Hepatocyte (in vitro differentiated cells): ENCODE measurements at regions not wholly inside any gene's neighbourhood (a gene's known extent, or its start where the extent isn't known, plus 50 kb on each side); places are given as distances from the start of the nearest gene placed in this dataset.
"Not testable (repeated sequence)": the region's sequence is repeated elsewhere in the genome, so short reads cannot be mapped to it uniquely, and the experiment has no call there.

ENCODE experiments used
- CTCF ChIP-seq: fragments of 200-600 bp; sonication (generic); IDR thresholded peaks from 2 replicates; pipeline ENCODE4 v1.5.1; 2016; ENCODE audit warnings: antibody characterized with exemption, mild to moderate bottlenecking; ENCODE audit not compliant: poor library complexity
- EZH2 ChIP-seq: fragments of 200-600 bp; sonication (generic); IDR thresholded peaks from 2 replicates; pipeline ENCODE4 v1.6.1; 2016; ENCODE audit warnings: antibody characterized with exemption, mild to moderate bottlenecking, borderline replicate concordance

DNA sequence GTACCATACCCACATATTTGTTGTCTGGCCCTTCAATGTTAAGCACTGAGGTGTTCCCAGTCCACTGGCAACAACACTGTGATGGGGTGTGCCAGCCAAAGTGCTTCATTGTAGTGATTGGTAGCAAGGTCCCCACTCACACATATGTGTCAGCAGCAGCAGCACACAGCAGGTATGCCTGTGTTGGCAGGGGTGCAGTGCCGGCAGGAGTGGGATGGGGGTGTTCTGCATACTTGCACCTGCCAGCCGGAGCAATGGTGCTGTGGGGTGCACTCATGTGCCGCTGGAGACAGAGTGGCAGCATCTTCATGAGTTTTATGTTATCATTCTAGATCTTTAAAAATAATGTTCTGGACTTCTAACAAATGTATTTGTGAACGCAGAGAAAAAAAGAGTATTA, 987.8 kb downstream of the RPIA start:
- TF ChIP-seq CTCF, EZH2: not testable (repeated sequence)
